Stomach smooth muscle (tissue), 2 donors: ENCODE measurements at regions not wholly inside any gene's neighbourhood (a gene's known extent, or its start where the extent isn't known, plus 50 kb on each side); places are given as distances from the start of the nearest gene placed in this dataset.

Experiments
- H3K27ac ChIP-seq: one replicate; pipeline ENCODE4 v1.7.0; 2013; ENCODE audit warnings: mild to moderate bottlenecking, low read length, inconsistent platforms
- H3K27me3 ChIP-seq, 2 donors: one replicate each; pipeline ENCODE4 v1.7.0; 2013; ENCODE audit warnings: low read length in 2 of 2; ENCODE audit not compliant: insufficient read depth in 2 of 2, control insufficient read depth in 1 of 2
- H3K36me3 ChIP-seq, 2 donors: one replicate each; pipeline ENCODE4 v1.7.0; 2013; ENCODE audit warnings: low read length in 2 of 2; ENCODE audit not compliant: control insufficient read depth in 2 of 2, insufficient read depth in 2 of 2
- H3K4me1 ChIP-seq: one replicate; pipeline ENCODE4 v1.7.0; 2013; ENCODE audit warnings: low read length; ENCODE audit not compliant: control insufficient read depth, insufficient read depth
- H3K4me3 ChIP-seq, 2 donors: one replicate each; pipeline ENCODE4 v1.7.0; 2013; ENCODE audit warnings: low read length in 2 of 2
- H3K9ac ChIP-seq, 2 donors: one replicate each; pipeline ENCODE4 v1.7.0; 2013; ENCODE audit warnings: low read length in 2 of 2, mild to moderate bottlenecking in 1 of 2
- H3K9me3 ChIP-seq, 2 donors: one replicate each; pipeline ENCODE4 v1.7.0; 2013; ENCODE audit warnings: low read length in 2 of 2; ENCODE audit not compliant: control insufficient read depth in 2 of 2
- donor health status: healthy.
- donor health status: Pancreatic carcinoma.

- H3K9me3 ChIP-seq: no peaks in the 10 kb centered on the region
- no peak overlapping the region for H3K4me3 ChIP-seq
- no peak overlapping the region for H3K27ac ChIP-seq
- no peaks in the 10 kb centered on the region for H3K27me3 ChIP-seq
- no peaks in the 10 kb centered on the region for H3K36me3 ChIP-seq
- peaks cover 10% of the 10 kb centered on the region for H3K4me1 ChIP-seq
- H3K9ac ChIP-seq: no peak overlapping the region
These were observed 216.1 kb downstream of the NUAK1 start for GRCh38 chr12:105922670-105923102.

- Histone ChIP-seq H3K4me3 (no peak overlapping the region), H3K4me1 (peaks cover 10% of the 10 kb centered on the region), H3K9me3 (no peaks in the 10 kb centered on the region), H3K27ac (no peak overlapping the region), H3K27me3 (no peaks in the 10 kb centered on the region), H3K36me3 (no peaks in the 10 kb centered on the region), H3K9ac (no peak overlapping the region)
These were observed 214.1 kb downstream of the NUAK1 start for GRCh38 chr12:105924526-105925208.

- H3K4me1 ChIP-seq: no peaks in the 10 kb centered on the region
- no peaks in the 10 kb centered on the region for H3K27me3 ChIP-seq
- no peaks in the 10 kb centered on the region for H3K36me3 ChIP-seq
- no peaks in the 10 kb centered on the region for H3K9me3 ChIP-seq
- H3K9ac ChIP-seq: no peak overlapping the region
- no peak overlapping the region for H3K27ac ChIP-seq
- H3K4me3 ChIP-seq: no peak overlapping the region
These were observed 211.2 kb downstream of the NUAK1 start for GRCh38 chr12:105927564-105927963.

GRCh38 chr12:105928436-105928835, 210.3 kb downstream of the NUAK1 start:
- Histone ChIP-seq H3K27ac (no peak overlapping the region), H3K9me3 (no peaks in the 10 kb centered on the region), H3K36me3 (no peaks in the 10 kb centered on the region), H3K4me1 (no peaks in the 10 kb centered on the region), H3K27me3 (no peaks in the 10 kb centered on the region), H3K4me3 (no peak overlapping the region), H3K9ac (no peak overlapping the region)

- Histone ChIP-seq H3K9ac (no peak overlapping the region), H3K9me3 (no peaks in the 10 kb centered on the region), H3K4me1 (peaks cover 6% of the 10 kb centered on the region), H3K4me3 (no peak overlapping the region), H3K36me3 (no peaks in the 10 kb centered on the region), H3K27ac (no peak overlapping the region), H3K27me3 (no peaks in the 10 kb centered on the region)
These were observed 209.6 kb downstream of the NUAK1 start for GRCh38 chr12:105929192-105929591.

GRCh38 chr12:105930557-105931503, 207.9 kb downstream of the NUAK1 start:
- no peak overlapping the region for H3K4me3 ChIP-seq
- no peak overlapping the region for H3K27ac ChIP-seq
- peaks cover 0 to 2% of the 10 kb centered on the region in 2 donors for H3K27me3 ChIP-seq
- no peak overlapping the region for H3K9ac ChIP-seq
- no peaks in the 10 kb centered on the region for H3K36me3 ChIP-seq
- H3K9me3 ChIP-seq: no peaks in the 10 kb centered on the region
- H3K4me1 ChIP-seq: peaks cover 11% of the 10 kb centered on the region

GRCh38 chr12:105931762-105932570, 206.8 kb downstream of the NUAK1 start:
- H3K9ac ChIP-seq: no peak overlapping the region
- no peaks in the 10 kb centered on the region for H3K36me3 ChIP-seq
- H3K27me3 ChIP-seq: peaks cover 0 to 2% of the 10 kb centered on the region in 2 donors
- H3K9me3 ChIP-seq: no peaks in the 10 kb centered on the region
- H3K4me1 ChIP-seq: peaks cover 11% of the 10 kb centered on the region
- H3K27ac ChIP-seq: no peak overlapping the region
- no peak overlapping the region for H3K4me3 ChIP-seq

- Histone ChIP-seq H3K9ac (no peak overlapping the region), H3K4me3 (peak overlapping the region in 1 of 2 donors; percentile 40), H3K36me3 (no peaks in the 10 kb centered on the region), H3K27me3 (peaks cover 0 to 2% of the 10 kb centered on the region in 2 donors), H3K27ac (no peak overlapping the region), H3K4me1 (peaks cover 11% of the 10 kb centered on the region), H3K9me3 (no peaks in the 10 kb centered on the region)
These were observed 204.8 kb downstream of the NUAK1 start for GRCh38 chr12:105933671-105934665.

GRCh38 chr12:105935106-105935505, 203.6 kb downstream of the NUAK1 start:
- H3K27ac ChIP-seq: no peak overlapping the region

More at GRCh38 chr12:105935106-105935505, 203.6 kb downstream of the NUAK1 start:
- H3K4me1 ChIP-seq: peaks cover 11% of the 10 kb centered on the region
- H3K4me3 ChIP-seq: no peak overlapping the region
- H3K27me3 ChIP-seq: peaks cover 0 to 2% of the 10 kb centered on the region in 2 donors
- no peaks in the 10 kb centered on the region for H3K36me3 ChIP-seq
- no peaks in the 10 kb centered on the region for H3K9me3 ChIP-seq
- no peak overlapping the region for H3K9ac ChIP-seq
